Neuronal stem cell (in vitro differentiated cells): ENCODE measurements at regions not wholly inside any gene's neighbourhood (a gene's known extent, or its start where the extent isn't known, plus 50 kb on each side); places are given as distances from the start of the nearest gene placed in this dataset.

Source experiments
- DNase-seq: peaks from one replicate; pipeline ENCODE4 v3.0.0-alpha.2; 2013; ENCODE audit warnings: low spot score
- H2AFZ ChIP-seq: one replicate; pipeline ENCODE4 v1.6.1; 2013; ENCODE audit warnings: mild to moderate bottlenecking, low read length, inconsistent platforms
- H2AK5ac ChIP-seq: 2 replicates; pipeline ENCODE4 v1.6.1; 2013; ENCODE audit warnings: low read depth, mild to moderate bottlenecking, inconsistent platforms, low read length, moderate library complexity, mixed read lengths
- H2BK120ac ChIP-seq: 2 replicates; pipeline ENCODE4 v1.6.1; 2013; ENCODE audit warnings: low read depth, mild to moderate bottlenecking, inconsistent platforms, low read length, moderate library complexity, mixed read lengths
- H2BK12ac ChIP-seq: one replicate; pipeline ENCODE4 v1.6.1; 2013; ENCODE audit warnings: low read length, inconsistent platforms
- H2BK15ac ChIP-seq: 2 replicates; pipeline ENCODE4 v1.6.1; 2013; ENCODE audit warnings: mild to moderate bottlenecking, low read length, inconsistent platforms, mixed read lengths
- H2BK5ac ChIP-seq: one replicate; pipeline ENCODE4 v1.6.1; 2013; ENCODE audit warnings: inconsistent platforms, mild to moderate bottlenecking, low read length, moderate library complexity
- H3K14ac ChIP-seq: one replicate; pipeline ENCODE4 v1.6.1; 2013; ENCODE audit warnings: low read length, inconsistent platforms
- H3K18ac ChIP-seq: 2 replicates; pipeline ENCODE4 v1.6.1; 2013; ENCODE audit warnings: low read length, inconsistent platforms
- H3K23ac ChIP-seq: 2 replicates; pipeline ENCODE4 v1.6.1; 2013; ENCODE audit warnings: low read depth, mild to moderate bottlenecking, mixed read lengths, low read length, inconsistent platforms; ENCODE audit not compliant: poor library complexity
- H3K27ac ChIP-seq: replicated peaks from 3 replicates; pipeline ENCODE4 v1.5.1; 2013; ENCODE audit warnings: low read length, inconsistent platforms
- H3K27me3 ChIP-seq, 3 experiments: 2 replicates each; pipeline ENCODE4 v1.6.1; 2013; ENCODE audit warnings: low read length in 3 of 3, mild to moderate bottlenecking in 2 of 3, inconsistent platforms in 1 of 3, low read depth in 1 of 3, mixed read lengths in 1 of 3, moderate library complexity in 1 of 3; ENCODE audit not compliant: control insufficient read depth in 3 of 3, insufficient read depth in 3 of 3
- H3K36me3 ChIP-seq, 2 donors: replicated peaks in 1 of 2; 2 replicates each; pipeline ENCODE4 v1.6.1; 2013; ENCODE audit warnings: low read length in 2 of 2; ENCODE audit not compliant: control insufficient read depth in 2 of 2, insufficient read depth in 2 of 2
- H3K4ac ChIP-seq: 2 replicates; pipeline ENCODE4 v1.6.1; 2013; ENCODE audit warnings: inconsistent platforms, mild to moderate bottlenecking, low read length, moderate library complexity
- H3K4me1 ChIP-seq, 2 donors: 1 replicate in 1 of 2; 2 replicates in 1 of 2; pipeline ENCODE4 v1.6.1; 2013; ENCODE audit warnings: low read length in 2 of 2, low read depth in 1 of 2; ENCODE audit not compliant: control insufficient read depth in 2 of 2, insufficient read depth in 1 of 2
- H3K4me2 ChIP-seq: one replicate; pipeline ENCODE4 v1.6.1; 2013; ENCODE audit warnings: mild to moderate bottlenecking, low read length, inconsistent platforms; ENCODE audit not compliant: insufficient read depth, poor library complexity, severe bottlenecking
- H3K4me3 ChIP-seq, 2 donors: 2 replicates each; pipeline ENCODE4 v1.5.1; 2013; ENCODE audit warnings: low read length in 2 of 2, mild to moderate bottlenecking in 2 of 2, inconsistent platforms in 1 of 2, moderate library complexity in 1 of 2
- H3K79me1 ChIP-seq: one replicate; pipeline ENCODE4 v1.6.1; 2013; ENCODE audit warnings: low read depth, mild to moderate bottlenecking, inconsistent platforms, low read length, moderate library complexity
- H3K9ac ChIP-seq: one replicate; pipeline ENCODE4 v1.6.1; 2013; ENCODE audit warnings: mild to moderate bottlenecking, low read depth, low read length, inconsistent platforms; ENCODE audit not compliant: poor library complexity
- H3K9me3 ChIP-seq, 2 donors: replicated peaks in 1 of 2; 2 replicates each; pipeline versions ENCODE3 to v1.6.1; 2013; ENCODE audit warnings: low read length in 2 of 2, mild to moderate bottlenecking in 2 of 2, inconsistent platforms in 1 of 2, low read depth in 1 of 2, mixed read lengths in 1 of 2, moderate library complexity in 1 of 2; ENCODE audit not compliant: control insufficient read depth in 2 of 2, insufficient read depth in 1 of 2
- H4K8ac ChIP-seq: one replicate; pipeline ENCODE4 v1.6.1; 2013; ENCODE audit warnings: low read depth, mild to moderate bottlenecking, inconsistent platforms, low read length, moderate library complexity
- H4K91ac ChIP-seq: one replicate; pipeline ENCODE4 v1.6.1; 2013; ENCODE audit warnings: low read length, low read depth, mild to moderate bottlenecking, inconsistent platforms; ENCODE audit not compliant: poor library complexity
- WGBS, 2 donors: extraction: QIAGEN DNeasy Blood & Tissue Kit; methylation state at CpG; one replicate each; pipeline ENCODE4 v1.1.7; 2013; ENCODE audit warnings: missing lambda C conversion rate in 2 of 2, mixed read lengths in 1 of 2; ENCODE audit not compliant: insufficient read length in 2 of 2, insufficient replicate concordance in 1 of 2; ENCODE audit errors: extremely low coverage in 2 of 2; 5-methylcytosine and 5-hydroxymethylcytosine counted together

DNA sequence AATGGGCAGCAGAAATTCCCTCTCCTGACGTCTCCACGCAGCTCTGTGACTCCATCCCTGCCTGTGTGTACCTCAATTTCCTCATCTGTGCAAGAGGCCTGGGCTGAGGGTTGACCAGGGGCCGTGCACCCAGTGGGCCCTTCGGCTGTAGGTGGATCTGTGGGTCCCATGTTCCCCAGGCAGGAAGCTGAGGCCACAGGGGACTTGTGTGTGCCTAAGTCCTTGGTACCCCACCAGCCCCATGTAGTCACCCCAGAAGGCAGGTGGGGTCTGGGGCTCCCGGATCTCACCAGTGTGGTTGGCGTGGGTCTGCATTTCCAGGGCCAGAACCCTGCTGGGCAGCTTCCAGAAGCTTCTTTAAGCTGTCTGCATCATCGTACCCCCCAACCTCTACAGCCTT lies 177.4 kb upstream of the GSE1 start:
- Histone ChIP-seq H2BK12ac (peak overlapping the region; percentile 67), H3K4ac (no peak overlapping the region), H3K9ac (peak overlapping the region; percentile 51), H4K91ac (no peak overlapping the region), H3K14ac (peak overlapping the region; percentile 94), H3K4me2 (no peak overlapping the region), H3K23ac (no peak overlapping the region), H3K4me1 (peaks cover 16 to 56% of the 10 kb centered on the region in 2 donors), H3K27me3 (peaks cover 0 to 10% (median 0%) of the 10 kb centered on the region in 3 experiments), H2BK5ac (no peak overlapping the region), H3K18ac (peak overlapping the region; percentile 87), H3K4me3 (no peak overlapping the region), H3K36me3 (no peaks in the 10 kb centered on the region), H2BK15ac (peak overlapping the region; percentile 6), H3K79me1 (peaks cover 2% of the 10 kb centered on the region), H2AFZ (no peak overlapping the region), H2BK120ac (no peak overlapping the region), H3K9me3 (no peaks in the 10 kb centered on the region), H3K27ac (no peak overlapping the region), H4K8ac (no peak overlapping the region), H2AK5ac (peak overlapping the region; percentile 82)
- DNase-seq: no peak
- WGBS, 2 donors: no CpG with 5 or more reads among the region's 7 CpGs

DNA sequence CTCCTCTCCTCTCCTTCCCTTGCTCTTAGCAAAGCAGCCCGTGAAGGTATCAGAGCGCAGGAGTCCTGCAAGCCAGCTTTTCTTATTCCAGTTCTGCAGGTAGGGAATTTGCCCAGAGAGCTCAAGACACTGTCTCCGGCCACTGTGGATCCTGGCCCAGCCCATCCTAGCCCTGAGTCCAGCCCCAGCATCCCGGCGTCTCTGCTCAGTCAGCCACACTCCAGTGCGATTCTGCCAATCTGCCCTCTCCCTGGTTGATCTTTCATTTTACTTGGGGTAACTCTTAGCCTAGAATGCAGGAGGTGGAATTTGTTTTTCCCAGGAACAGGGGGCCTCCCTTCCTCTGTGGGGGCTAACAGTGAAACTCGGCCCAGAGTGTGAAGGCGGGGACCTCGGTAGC lies 176.9 kb upstream of the GSE1 start:
- Histone ChIP-seq H3K4me1 (peaks cover 16 to 56% of the 10 kb centered on the region in 2 donors), H2BK120ac (no peak overlapping the region), H4K8ac (no peak overlapping the region), H2AK5ac (peak overlapping the region; percentile 82), H3K9me3 (no peaks in the 10 kb centered on the region), H3K79me1 (peaks cover 2% of the 10 kb centered on the region), H3K4me2 (no peak overlapping the region), H2AFZ (no peak overlapping the region), H3K36me3 (no peaks in the 10 kb centered on the region), H2BK15ac (peak overlapping the region; percentile 6), H2BK5ac (no peak overlapping the region), H3K27ac (no peak overlapping the region), H3K23ac (no peak overlapping the region), H3K9ac (no peak overlapping the region), H3K4ac (no peak overlapping the region), H3K14ac (peak overlapping the region; percentile 94), H2BK12ac (peak overlapping the region; percentile 24), H3K18ac (peak overlapping the region; percentile 15), H4K91ac (no peak overlapping the region), H3K27me3 (peaks cover 0 to 10% (median 0%) of the 10 kb centered on the region in 3 experiments), H3K4me3 (no peak overlapping the region)
- no CpG with 5 or more reads among the region's 9 CpGs for WGBS, 2 donors
- DNase-seq: no peak

GRCh38 chr16:85436636-85437165 lies 176.4 kb upstream of the GSE1 start:
- Histone ChIP-seq H3K9me3 (no peaks in the 10 kb centered on the region), H3K18ac (peak overlapping the region; percentile 87), H4K8ac (no peak overlapping the region), H3K4me2 (peak overlapping the region; percentile 22), H3K4me1 (peaks cover 16 to 56% of the 10 kb centered on the region in 2 donors), H3K79me1 (peaks cover 2% of the 10 kb centered on the region), H2AK5ac (peak overlapping the region; percentile 82), H2BK5ac (no peak overlapping the region), H2BK15ac (peak overlapping the region; percentile 6), H3K9ac (no peak overlapping the region), H2AFZ (peak overlapping the region; percentile 80), H3K36me3 (no peaks in the 10 kb centered on the region), H3K27ac (no peak overlapping the region), H2BK12ac (peak overlapping the region; percentile 24), H3K23ac (no peak overlapping the region), H4K91ac (no peak overlapping the region), H3K4me3 (no peak overlapping the region), H3K14ac (no peak overlapping the region), H3K27me3 (peaks cover 0 to 10% (median 0%) of the 10 kb centered on the region in 3 experiments), H2BK120ac (peak overlapping the region; percentile 48), H3K4ac (no peak overlapping the region)
- no peak for DNase-seq
- WGBS, 2 donors: no CpG with 5 or more reads among the region's 35 CpGs

DNA sequence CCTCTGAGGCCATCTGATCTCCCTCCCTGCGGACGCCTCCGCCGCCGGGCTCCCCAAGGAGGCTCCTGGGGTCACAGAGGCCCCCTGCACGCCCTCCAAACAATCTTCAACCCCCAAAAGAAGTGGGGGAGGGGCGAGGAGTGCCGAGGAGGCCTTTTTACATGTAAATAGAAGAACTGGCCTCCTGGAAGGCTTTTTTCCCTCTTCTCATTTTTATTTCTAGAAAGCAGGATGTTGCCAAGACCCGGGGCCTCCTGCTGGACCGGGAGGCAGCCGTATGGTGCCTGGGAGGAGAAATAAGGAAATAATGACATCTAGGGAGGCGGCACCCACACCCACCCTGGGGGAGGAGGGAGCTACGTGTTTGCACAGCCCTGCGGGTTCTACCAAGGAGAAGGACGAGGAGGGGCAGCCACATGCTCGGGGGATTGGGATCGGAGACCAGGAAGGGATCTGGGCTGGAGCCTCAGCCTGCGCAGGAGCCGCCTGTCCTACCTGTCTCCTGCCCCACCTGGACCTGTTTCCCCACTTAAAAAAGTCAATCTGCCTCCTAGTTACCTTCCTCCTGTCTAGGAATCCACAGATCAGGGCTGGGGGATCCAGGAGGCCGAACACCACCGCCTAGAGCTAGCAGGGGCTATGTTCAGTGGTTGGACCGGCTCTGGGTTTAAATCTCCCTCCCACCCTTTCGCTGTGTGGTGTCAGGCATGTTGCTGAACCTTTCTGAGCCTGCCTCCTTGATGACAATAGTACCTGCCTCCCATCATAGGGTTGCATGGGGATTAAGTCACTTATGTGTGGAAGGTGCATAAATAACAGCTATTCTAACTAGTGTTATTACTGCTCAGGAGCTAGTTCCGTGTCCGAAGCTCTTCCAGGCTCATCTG lies 175.7 kb upstream of the GSE1 start:
- H4K8ac ChIP-seq: no peak overlapping the region
- DNase-seq: no peak
- H2AK5ac ChIP-seq: peak overlapping the region; percentile 82
- no peak overlapping the region for H3K4ac ChIP-seq
- peak overlapping the region in 1 of 2 donors; percentile 7 for H3K4me3 ChIP-seq
- H3K27ac ChIP-seq: no peak overlapping the region
- no CpG with 5 or more reads among the region's 25 CpGs for WGBS, 2 donors
- peak overlapping the region; percentile 2 for H2BK12ac ChIP-seq
- no peak overlapping the region for H3K14ac ChIP-seq
- peaks cover 0 to 10% (median 0%) of the 10 kb centered on the region in 3 experiments for H3K27me3 ChIP-seq
- no peak overlapping the region for H4K91ac ChIP-seq
- H3K79me1 ChIP-seq: peaks cover 2% of the 10 kb centered on the region
- H2BK15ac ChIP-seq: no peak overlapping the region
- peaks cover 16 to 56% of the 10 kb centered on the region in 2 donors for H3K4me1 ChIP-seq
- no peaks in the 10 kb centered on the region for H3K9me3 ChIP-seq
- peak overlapping the region; percentile 22 for H3K4me2 ChIP-seq
- H3K18ac ChIP-seq: peak overlapping the region; percentile 87
- peak overlapping the region; percentile 48 for H2BK120ac ChIP-seq
- H3K23ac ChIP-seq: peak overlapping the region; percentile 25
- H2BK5ac ChIP-seq: no peak overlapping the region
- no peaks in the 10 kb centered on the region for H3K36me3 ChIP-seq
- no peak overlapping the region for H3K9ac ChIP-seq
- peak overlapping the region; percentile 80 for H2AFZ ChIP-seq
